ENCODE measurements at regions not wholly inside any gene's neighbourhood (a gene's known extent, or its start where the extent isn't known, plus 50 kb on each side); places are given as distances from the start of the nearest gene placed in this dataset.

DNA sequence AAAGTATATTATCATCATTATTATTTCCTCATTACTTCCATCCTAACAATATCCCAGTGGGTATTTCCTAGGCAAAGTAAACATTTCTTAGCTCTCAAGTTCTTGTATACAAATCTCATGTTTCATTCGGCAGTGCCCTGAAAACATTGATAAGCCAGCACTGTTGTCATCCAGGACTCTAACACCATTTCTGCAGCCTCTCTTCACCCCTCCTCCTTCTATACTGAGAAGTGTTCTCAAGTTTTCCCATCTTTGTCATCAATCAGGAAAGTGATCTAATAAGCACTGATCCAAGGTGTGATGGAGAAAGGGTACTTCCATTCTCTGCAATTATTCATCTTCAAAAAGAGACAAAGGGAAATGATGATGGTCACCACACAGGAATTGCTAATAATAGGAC lies 168.4 kb upstream of the CCDC54 start:
- Histone ChIP-seq H3K4me1 (ENCODE audit: control insufficient read depth, insufficient read depth, low read length) (peaks cover 38% of the 10 kb centered on the region), H3K9ac (ENCODE audit: low read depth, low read length) (peak overlapping the region; percentile 66), H3K9me3 (replicated peaks; ENCODE audit: low read length) (no peaks in the 10 kb centered on the region), H3K27me3 (ENCODE audit: control insufficient read depth, insufficient read depth, low read length) (no peaks in the 10 kb centered on the region), H3K4me3 (ENCODE audit: low read length) (peak overlapping the region; percentile 35), H3K36me3 (ENCODE audit: insufficient read depth, low read length) (no peaks in the 10 kb centered on the region), H3K4me2 (ENCODE audit: low read length) (peak overlapping the region; percentile 71)

GRCh38 chr3:107209302-107209990 lies 167.8 kb upstream of the CCDC54 start:
- H3K4me1 ChIP-seq (ENCODE audit: control insufficient read depth, insufficient read depth, low read length): peaks cover 38% of the 10 kb centered on the region
- no peaks in the 10 kb centered on the region for H3K27me3 ChIP-seq (ENCODE audit: control insufficient read depth, insufficient read depth, low read length)
- peak overlapping the region; percentile 66 for H3K9ac ChIP-seq (ENCODE audit: low read depth, low read length)
- no peaks in the 10 kb centered on the region for H3K9me3 ChIP-seq (replicated peaks; ENCODE audit: low read length)
- H3K4me2 ChIP-seq (ENCODE audit: low read length): peak overlapping the region; percentile 71
- H3K36me3 ChIP-seq (ENCODE audit: insufficient read depth, low read length): no peaks in the 10 kb centered on the region
- peak overlapping the region; percentile 35 for H3K4me3 ChIP-seq (ENCODE audit: low read length)

GRCh38 chr3:107211608-107212007 lies 165.6 kb upstream of the CCDC54 start:
- Histone ChIP-seq H3K36me3 (ENCODE audit: insufficient read depth, low read length) (no peaks in the 10 kb centered on the region), H3K4me3 (ENCODE audit: low read length) (no peak overlapping the region), H3K4me2 (ENCODE audit: low read length) (no peak overlapping the region), H3K9ac (ENCODE audit: low read depth, low read length) (no peak overlapping the region), H3K4me1 (ENCODE audit: control insufficient read depth, insufficient read depth, low read length) (peaks cover 45% of the 10 kb centered on the region), H3K9me3 (replicated peaks; ENCODE audit: low read length) (no peaks in the 10 kb centered on the region), H3K27me3 (ENCODE audit: control insufficient read depth, insufficient read depth, low read length) (no peaks in the 10 kb centered on the region)

- Histone ChIP-seq H3K4me2 (ENCODE audit: low read length) (no peak overlapping the region), H3K27me3 (ENCODE audit: control insufficient read depth, insufficient read depth, low read length) (no peaks in the 10 kb centered on the region), H3K4me3 (ENCODE audit: low read length) (no peak overlapping the region), H3K9me3 (replicated peaks; ENCODE audit: low read length) (no peaks in the 10 kb centered on the region), H3K4me1 (ENCODE audit: control insufficient read depth, insufficient read depth, low read length) (peaks cover 41% of the 10 kb centered on the region), H3K36me3 (ENCODE audit: insufficient read depth, low read length) (no peaks in the 10 kb centered on the region), H3K9ac (ENCODE audit: low read depth, low read length) (no peak overlapping the region)
These were observed 164.6 kb upstream of the CCDC54 start for GRCh38 chr3:107212618-107213017.

- no peaks in the 10 kb centered on the region for H3K9me3 ChIP-seq (replicated peaks; ENCODE audit: low read length)
- no peak overlapping the region for H3K4me2 ChIP-seq (ENCODE audit: low read length)
- no peaks in the 10 kb centered on the region for H3K27me3 ChIP-seq (ENCODE audit: control insufficient read depth, insufficient read depth, low read length)
- H3K4me1 ChIP-seq (ENCODE audit: control insufficient read depth, insufficient read depth, low read length): peaks cover 42% of the 10 kb centered on the region
- H3K4me3 ChIP-seq (ENCODE audit: low read length): no peak overlapping the region
- H3K36me3 ChIP-seq (ENCODE audit: insufficient read depth, low read length): no peaks in the 10 kb centered on the region
- H3K9ac ChIP-seq (ENCODE audit: low read depth, low read length): no peak overlapping the region
These were observed 164.1 kb upstream of the CCDC54 start for GRCh38 chr3:107213044-107213669.

DNA sequence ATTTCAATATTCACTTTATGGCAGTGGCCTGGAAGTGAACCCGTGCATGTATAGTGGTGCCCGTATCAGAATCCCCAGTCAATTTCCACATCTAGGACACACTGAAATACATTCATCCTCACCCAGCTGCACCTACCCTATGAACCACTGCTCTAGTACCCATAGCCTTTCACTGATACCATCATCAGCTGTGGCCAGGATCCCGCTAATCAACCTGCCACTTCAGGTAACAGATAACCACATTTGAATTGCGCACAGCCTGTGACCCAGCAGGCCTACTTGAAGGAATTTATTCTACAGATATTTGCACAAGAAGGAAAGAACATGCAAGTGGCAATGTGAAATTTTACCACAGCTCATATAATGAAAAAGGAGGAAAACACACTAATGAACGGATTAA lies 161.0 kb upstream of the CCDC54 start:
- H3K9ac ChIP-seq (ENCODE audit: low read depth, low read length): peak overlapping the region; percentile 90
- peaks cover 34% of the 10 kb centered on the region for H3K4me1 ChIP-seq (ENCODE audit: control insufficient read depth, insufficient read depth, low read length)
- H3K4me2 ChIP-seq (ENCODE audit: low read length): peak overlapping the region; percentile 49
- no peak overlapping the region for H3K4me3 ChIP-seq (ENCODE audit: low read length)
- H3K9me3 ChIP-seq (replicated peaks; ENCODE audit: low read length): no peaks in the 10 kb centered on the region
- H3K27me3 ChIP-seq (ENCODE audit: control insufficient read depth, insufficient read depth, low read length): no peaks in the 10 kb centered on the region
- H3K36me3 ChIP-seq (ENCODE audit: insufficient read depth, low read length): no peaks in the 10 kb centered on the region

DNA sequence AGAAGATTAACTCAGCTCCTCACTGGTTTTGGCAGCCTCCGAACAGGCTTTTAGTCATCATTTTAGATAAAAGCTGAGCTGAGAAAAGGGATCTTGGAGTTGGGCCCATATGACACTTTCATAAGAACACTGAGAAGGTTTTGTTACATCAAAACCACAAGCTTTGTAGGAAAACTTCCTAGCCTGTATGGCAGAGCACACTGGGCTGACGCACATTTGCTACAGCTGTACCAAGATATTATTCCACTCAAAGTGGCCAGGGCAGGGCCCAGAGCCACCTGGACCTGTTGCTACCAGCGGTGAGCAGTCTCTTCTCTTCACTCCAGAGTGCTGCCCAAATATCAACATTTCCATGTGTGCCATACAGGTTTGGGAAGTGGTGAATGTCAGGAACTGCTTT lies 160.5 kb upstream of the CCDC54 start:
- Histone ChIP-seq H3K36me3 (ENCODE audit: insufficient read depth, low read length) (no peaks in the 10 kb centered on the region), H3K4me1 (ENCODE audit: control insufficient read depth, insufficient read depth, low read length) (peaks cover 38% of the 10 kb centered on the region), H3K9ac (ENCODE audit: low read depth, low read length) (peak overlapping the region; percentile 90), H3K4me3 (ENCODE audit: low read length) (peak overlapping the region; percentile 59), H3K27me3 (ENCODE audit: control insufficient read depth, insufficient read depth, low read length) (no peaks in the 10 kb centered on the region), H3K9me3 (replicated peaks; ENCODE audit: low read length) (no peaks in the 10 kb centered on the region), H3K4me2 (ENCODE audit: low read length) (peak overlapping the region; percentile 80)

GRCh38 chr3:107217172-107217571 lies 160.1 kb upstream of the CCDC54 start:
- Histone ChIP-seq H3K4me1 (ENCODE audit: control insufficient read depth, insufficient read depth, low read length) (peaks cover 42% of the 10 kb centered on the region), H3K9ac (ENCODE audit: low read depth, low read length) (peak overlapping the region; percentile 90), H3K4me3 (ENCODE audit: low read length) (peak overlapping the region; percentile 59), H3K4me2 (ENCODE audit: low read length) (peak overlapping the region; percentile 80), H3K9me3 (replicated peaks; ENCODE audit: low read length) (no peaks in the 10 kb centered on the region), H3K27me3 (ENCODE audit: control insufficient read depth, insufficient read depth, low read length) (no peaks in the 10 kb centered on the region), H3K36me3 (ENCODE audit: insufficient read depth, low read length) (no peaks in the 10 kb centered on the region)

DNA sequence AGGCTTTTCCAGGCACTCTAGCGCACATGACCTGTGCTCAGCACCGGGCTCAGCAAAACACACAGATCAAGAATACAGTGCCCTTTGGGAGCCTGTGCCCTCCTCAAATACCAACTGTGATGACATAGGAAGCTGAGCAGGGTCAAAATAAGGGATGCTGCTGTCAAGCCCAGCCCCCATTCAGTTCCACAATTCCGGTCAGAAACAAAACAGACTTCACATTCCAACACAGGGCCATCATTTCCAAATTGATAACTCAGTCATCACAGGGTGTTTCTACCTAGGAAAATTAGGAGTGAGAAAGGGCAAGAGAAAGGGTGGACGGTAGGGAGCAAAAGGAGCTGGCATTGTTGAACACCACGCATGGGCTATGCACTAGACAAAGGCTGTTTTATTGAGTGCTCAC lies 158.4 kb upstream of the CCDC54 start:
- H3K9ac ChIP-seq (ENCODE audit: low read depth, low read length): peak overlapping the region; percentile 90
- no peaks in the 10 kb centered on the region for H3K36me3 ChIP-seq (ENCODE audit: insufficient read depth, low read length)
- no peaks in the 10 kb centered on the region for H3K27me3 ChIP-seq (ENCODE audit: control insufficient read depth, insufficient read depth, low read length)
- H3K4me3 ChIP-seq (ENCODE audit: low read length): no peak overlapping the region
- peaks cover 58% of the 10 kb centered on the region for H3K4me1 ChIP-seq (ENCODE audit: control insufficient read depth, insufficient read depth, low read length)
- H3K4me2 ChIP-seq (ENCODE audit: low read length): no peak overlapping the region
- no peaks in the 10 kb centered on the region for H3K9me3 ChIP-seq (replicated peaks; ENCODE audit: low read length)

- peaks cover 57% of the 10 kb centered on the region for H3K4me1 ChIP-seq (ENCODE audit: control insufficient read depth, insufficient read depth, low read length)
- H3K27me3 ChIP-seq (ENCODE audit: control insufficient read depth, insufficient read depth, low read length): no peaks in the 10 kb centered on the region
- no peak overlapping the region for H3K4me2 ChIP-seq (ENCODE audit: low read length)
- H3K36me3 ChIP-seq (ENCODE audit: insufficient read depth, low read length): no peaks in the 10 kb centered on the region
- H3K9me3 ChIP-seq (replicated peaks; ENCODE audit: low read length): no peaks in the 10 kb centered on the region
- no peak overlapping the region for H3K4me3 ChIP-seq (ENCODE audit: low read length)
- H3K9ac ChIP-seq (ENCODE audit: low read depth, low read length): no peak overlapping the region
These were observed 156.7 kb upstream of the CCDC54 start for GRCh38 chr3:107220538-107220937.

DNA sequence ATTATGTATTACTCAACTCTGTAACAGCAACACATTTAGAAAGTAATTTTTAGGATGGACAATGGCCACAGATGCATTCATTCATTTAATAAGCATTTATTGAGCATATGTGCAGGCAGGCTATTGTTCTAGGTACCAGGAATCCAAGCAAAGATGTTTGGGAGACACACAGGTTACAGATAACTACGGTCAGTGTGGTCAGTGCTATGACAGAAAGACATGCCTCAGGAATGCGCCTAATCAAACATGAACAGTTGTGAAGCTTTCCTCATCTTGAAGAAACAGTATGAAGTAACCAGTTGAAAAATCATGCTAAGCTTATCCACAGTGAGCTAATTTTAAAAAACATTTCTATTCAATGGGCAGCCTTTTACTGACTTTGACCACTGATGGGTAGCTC lies 155.4 kb upstream of the CCDC54 start:
- Histone ChIP-seq H3K4me2 (ENCODE audit: low read length) (no peak overlapping the region), H3K9me3 (replicated peaks; ENCODE audit: low read length) (no peaks in the 10 kb centered on the region)

GRCh38 chr3:107222907-107223306 lies 154.3 kb upstream of the CCDC54 start:
- peak overlapping the region; percentile 78 for H3K9ac ChIP-seq (ENCODE audit: low read depth, low read length)
- no peaks in the 10 kb centered on the region for H3K36me3 ChIP-seq (ENCODE audit: insufficient read depth, low read length)
- peaks cover 53% of the 10 kb centered on the region for H3K4me1 ChIP-seq (ENCODE audit: control insufficient read depth, insufficient read depth, low read length)
- peak overlapping the region; percentile 18 for H3K4me2 ChIP-seq (ENCODE audit: low read length)
- H3K9me3 ChIP-seq (replicated peaks; ENCODE audit: low read length): no peaks in the 10 kb centered on the region
- no peak overlapping the region for H3K4me3 ChIP-seq (ENCODE audit: low read length)
- no peaks in the 10 kb centered on the region for H3K27me3 ChIP-seq (ENCODE audit: control insufficient read depth, insufficient read depth, low read length)

More for the DNA sequence above, 155.4 kb upstream of the CCDC54 start:
- H3K27me3 ChIP-seq (ENCODE audit: control insufficient read depth, insufficient read depth, low read length): no peaks in the 10 kb centered on the region
- H3K4me1 ChIP-seq (ENCODE audit: control insufficient read depth, insufficient read depth, low read length): peaks cover 48% of the 10 kb centered on the region
- H3K4me3 ChIP-seq (ENCODE audit: low read length): no peak overlapping the region
- no peaks in the 10 kb centered on the region for H3K36me3 ChIP-seq (ENCODE audit: insufficient read depth, low read length)
- H3K9ac ChIP-seq (ENCODE audit: low read depth, low read length): peak overlapping the region; percentile 78

All from skeletal muscle satellite cell (primary cell).